ENCODE measurements at regions not wholly inside any gene's neighbourhood (a gene's known extent, or its start where the extent isn't known, plus 50 kb on each side); places are given as distances from the start of the nearest gene placed in this dataset.

DNA sequence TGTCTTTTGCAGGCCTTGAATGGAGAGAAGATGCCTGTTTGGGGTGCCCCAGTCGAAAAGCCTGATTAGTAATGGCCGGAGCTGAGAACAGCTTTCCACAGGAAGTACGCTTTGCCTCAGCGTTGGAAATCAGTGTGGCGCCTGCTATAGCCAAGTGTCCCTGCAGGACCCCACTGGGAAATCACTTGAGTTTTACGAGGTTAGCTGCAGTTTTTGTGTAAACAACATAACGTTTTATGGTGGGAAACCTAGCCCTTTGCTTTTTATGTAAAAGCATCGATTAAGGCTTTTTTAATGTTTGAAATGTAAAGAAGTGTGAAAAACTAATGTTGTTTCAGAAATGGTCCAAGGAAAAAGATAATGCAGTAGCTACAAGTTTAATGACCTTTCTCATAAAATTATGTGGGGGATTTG, 234.2 kb downstream of the TTC32 start:
- no peak for ATAC-seq
- no peak overlapping the region for H3K4me3 ChIP-seq
- DNase-seq: no peak

DNA sequence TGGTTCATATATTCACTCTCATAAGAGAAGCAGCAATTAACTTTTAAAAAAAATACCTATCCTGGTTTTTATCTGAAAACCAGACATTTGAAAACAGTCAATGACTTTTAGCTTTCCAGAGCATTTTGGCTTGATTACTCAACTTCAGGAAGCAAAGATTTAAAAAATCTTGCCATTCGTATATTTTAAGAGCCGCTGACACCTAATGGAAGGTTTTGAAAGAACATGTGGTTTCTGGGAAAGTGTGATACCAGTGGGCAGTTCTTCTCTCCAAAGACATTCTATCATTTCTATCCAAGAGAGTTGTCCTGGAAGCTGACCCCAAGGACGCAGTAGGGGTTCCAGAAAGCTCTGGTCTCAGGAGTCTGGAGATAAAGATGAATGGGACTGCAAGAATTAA, 234.7 kb downstream of the TTC32 start:
- H3K9me3 ChIP-seq: no peaks in the 10 kb centered on the region
- TF ChIP-seq, protein P1, sequence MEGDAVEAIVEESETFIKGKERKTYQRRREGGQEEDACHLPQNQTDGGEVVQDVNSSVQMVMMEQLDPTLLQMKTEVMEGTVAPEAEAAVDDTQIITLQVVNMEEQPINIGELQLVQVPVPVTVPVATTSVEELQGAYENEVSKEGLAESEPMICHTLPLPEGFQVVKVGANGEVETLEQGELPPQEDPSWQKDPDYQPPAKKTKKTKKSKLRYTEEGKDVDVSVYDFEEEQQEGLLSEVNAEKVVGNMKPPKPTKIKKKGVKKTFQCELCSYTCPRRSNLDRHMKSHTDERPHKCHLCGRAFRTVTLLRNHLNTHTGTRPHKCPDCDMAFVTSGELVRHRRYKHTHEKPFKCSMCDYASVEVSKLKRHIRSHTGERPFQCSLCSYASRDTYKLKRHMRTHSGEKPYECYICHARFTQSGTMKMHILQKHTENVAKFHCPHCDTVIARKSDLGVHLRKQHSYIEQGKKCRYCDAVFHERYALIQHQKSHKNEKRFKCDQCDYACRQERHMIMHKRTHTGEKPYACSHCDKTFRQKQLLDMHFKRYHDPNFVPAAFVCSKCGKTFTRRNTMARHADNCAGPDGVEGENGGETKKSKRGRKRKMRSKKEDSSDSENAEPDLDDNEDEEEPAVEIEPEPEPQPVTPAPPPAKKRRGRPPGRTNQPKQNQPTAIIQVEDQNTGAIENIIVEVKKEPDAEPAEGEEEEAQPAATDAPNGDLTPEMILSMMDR (IDR thresholded peaks at IDR 0.05): no peak
- no peak for ATAC-seq
- H3K27me3 ChIP-seq (ENCODE audit: low read depth): no peaks in the 10 kb centered on the region
- H3K36me3 ChIP-seq: no peaks in the 10 kb centered on the region
- DNase-seq: no peak
- no peak overlapping the region for H3K27ac ChIP-seq
- H3K4me3 ChIP-seq: no peak overlapping the region
- intact Hi-C loops (cut with DNase I): no loop called here
- H3K4me1 ChIP-seq: no peaks in the 10 kb centered on the region

More for the DNA sequence above, 234.2 kb downstream of the TTC32 start:
- no peak overlapping the region for H3K27ac ChIP-seq
- TF ChIP-seq, protein P1 (IDR thresholded peaks at IDR 0.05): no peak
- H3K4me1 ChIP-seq: no peaks in the 10 kb centered on the region
- H3K36me3 ChIP-seq: no peaks in the 10 kb centered on the region
- no peaks in the 10 kb centered on the region for H3K9me3 ChIP-seq
- intact Hi-C loops (cut with DNase I): no loop called here
- no peaks in the 10 kb centered on the region for H3K27me3 ChIP-seq (ENCODE audit: low read depth)

DNA sequence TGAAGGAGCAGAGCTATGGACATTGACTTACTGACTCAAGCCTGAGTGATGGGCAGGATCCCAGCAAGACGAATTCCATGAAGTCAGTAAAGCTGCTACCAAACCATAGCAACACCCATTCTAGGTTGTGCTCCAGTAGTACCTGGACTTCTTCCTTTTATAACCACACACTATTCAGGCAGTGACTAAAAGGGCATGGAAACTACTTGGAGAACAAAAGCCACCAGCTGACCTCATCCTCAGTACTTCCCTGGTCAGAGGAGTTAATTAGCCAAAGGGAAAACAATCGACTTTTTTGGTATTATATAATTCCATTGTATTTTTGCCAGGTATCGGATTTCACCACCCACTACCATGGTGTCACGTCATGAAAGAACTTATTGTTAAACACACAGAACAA, 237.1 kb downstream of the TTC32 start:
- Histone ChIP-seq H3K9me3 (no peaks in the 10 kb centered on the region), H3K4me3 (no peak overlapping the region), H3K27ac (no peak overlapping the region), H3K4me1 (no peaks in the 10 kb centered on the region), H3K27me3 (ENCODE audit: low read depth) (no peaks in the 10 kb centered on the region), H3K36me3 (no peaks in the 10 kb centered on the region)
- DNase-seq (no peak), ATAC-seq (no peak)
- TF ChIP-seq, protein P1 (IDR thresholded peaks at IDR 0.05): no peak
- intact Hi-C loops (cut with DNase I): no loop called here

DNA sequence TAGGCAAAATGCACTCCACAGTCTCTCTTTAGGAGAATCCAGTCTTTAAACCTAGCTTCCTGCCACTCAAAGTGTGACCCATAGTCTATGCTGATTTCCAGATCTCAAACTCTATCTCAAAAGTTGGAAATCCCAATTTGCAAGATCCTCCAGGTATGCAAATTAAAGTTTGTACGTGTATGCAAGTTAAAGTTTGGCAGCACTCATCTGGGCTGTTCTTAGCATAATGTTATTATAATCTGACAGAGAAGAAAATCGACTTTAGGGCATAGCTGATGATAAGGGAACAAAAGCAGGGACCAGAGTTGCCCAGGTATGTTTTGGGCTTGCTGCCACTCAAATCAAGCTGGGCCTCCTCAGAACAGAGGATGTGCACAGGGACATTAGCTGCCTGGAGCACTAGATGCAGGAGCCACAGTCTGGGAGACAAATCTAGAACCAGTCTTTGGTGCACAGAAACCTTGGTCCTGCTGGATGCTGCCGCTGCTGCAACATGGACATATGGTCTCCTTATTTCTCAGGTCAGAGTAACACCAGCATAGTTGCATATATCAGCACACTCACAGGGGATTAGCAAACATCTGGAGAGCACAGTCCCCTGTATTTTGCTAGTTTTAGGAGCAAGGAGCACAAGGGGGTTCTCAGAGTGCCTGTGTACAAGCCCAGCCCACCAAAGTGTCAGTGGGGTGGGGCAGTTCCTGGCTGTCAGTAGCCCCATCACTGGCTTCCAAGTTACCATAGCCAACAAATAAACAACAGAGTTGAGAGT, 242.6 kb downstream of the TTC32 start:
- Histone ChIP-seq H3K27ac (no peak overlapping the region), H3K4me3 (no peak overlapping the region), H3K36me3 (no peaks in the 10 kb centered on the region), H3K9me3 (no peaks in the 10 kb centered on the region), H3K4me1 (no peaks in the 10 kb centered on the region), H3K27me3 (ENCODE audit: low read depth) (no peaks in the 10 kb centered on the region)
- ATAC-seq (no peak), DNase-seq (no peak)
- intact Hi-C loops (cut with DNase I): no loop called here
- TF ChIP-seq, protein P1 (IDR thresholded peaks at IDR 0.05): no peak

DNA sequence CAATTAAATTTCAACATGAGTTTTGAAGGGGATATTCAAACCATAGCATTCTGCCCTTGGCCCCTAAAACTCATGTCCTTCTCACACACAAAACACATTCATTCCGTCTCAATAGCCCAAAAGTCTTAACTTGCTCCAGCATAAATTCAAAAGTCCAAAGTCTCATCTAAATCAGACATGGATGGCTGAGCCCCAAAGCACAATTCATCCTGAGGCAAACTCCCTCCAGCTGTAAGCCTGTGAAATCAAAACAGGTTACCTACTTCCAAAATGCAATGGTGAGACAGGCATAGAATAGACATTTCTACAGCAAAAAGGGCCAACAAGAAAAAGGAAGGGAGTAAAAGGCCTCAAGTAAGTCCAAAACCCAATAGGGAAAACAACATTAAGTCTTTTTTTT, 245.8 kb downstream of the TTC32 start:
- Histone ChIP-seq H3K9me3 (no peaks in the 10 kb centered on the region), H3K27me3 (ENCODE audit: low read depth) (no peaks in the 10 kb centered on the region), H3K36me3 (no peaks in the 10 kb centered on the region), H3K4me1 (no peaks in the 10 kb centered on the region), H3K4me3 (no peak overlapping the region), H3K27ac (no peak overlapping the region)
- TF ChIP-seq, protein P1 (IDR thresholded peaks at IDR 0.05): no peak
- ATAC-seq: no peak
- no peak for DNase-seq
- intact Hi-C loops (cut with DNase I): no loop called here
